Smooth muscle cell (in vitro differentiated cells): ENCODE measurements at regions not wholly inside any gene's neighbourhood (a gene's known extent, or its start where the extent isn't known, plus 50 kb on each side); places are given as distances from the start of the nearest gene placed in this dataset.

Experiments
- DNase-seq: peaks from one replicate; lab custom pipeline; 2025; ENCODE audit not compliant: unreplicated experiment; lab: John Stamatoyannopoulos, UW
- H2AFZ ChIP-seq: fragments of 200-600 bp; sonication (generic); 2 replicates; pipeline ENCODE4 v1.6.0; 2016; ENCODE audit warnings: antibody characterized with exemption, low read depth, mild to moderate bottlenecking
- H3F3A ChIP-seq: fragments of 200-600 bp; sonication (generic); 2 replicates; pipeline ENCODE4 v1.6.0; 2017; ENCODE audit warnings: antibody characterized with exemption, low read depth
- H3K27ac ChIP-seq: fragments of 200-600 bp; sonication (generic); 2 replicates; pipeline ENCODE4 v1.5.1; 2016; ENCODE audit warnings: low read depth, mild to moderate bottlenecking
- H3K27me3 ChIP-seq: fragments of 200-600 bp; sonication (generic); 2 replicates; pipeline ENCODE4 v1.6.1; 2016; ENCODE audit warnings: low read depth, mild to moderate bottlenecking
- H3K36me3 ChIP-seq: fragments of 200-600 bp; sonication (generic); 2 replicates; pipeline ENCODE4 v1.5.1; 2016; ENCODE audit warnings: low read depth
- H3K4me1 ChIP-seq: fragments of 200-600 bp; sonication (generic); 2 replicates; pipeline ENCODE4 v1.5.1; 2016; ENCODE audit warnings: low read depth
- H3K4me2 ChIP-seq: fragments of 200-600 bp; sonication (generic); 2 replicates; pipeline ENCODE4 v1.6.0; 2016; ENCODE audit warnings: mild to moderate bottlenecking
- H3K4me3 ChIP-seq: fragments of 200-600 bp; sonication (generic); 2 replicates; pipeline ENCODE4 v1.5.1; 2016; ENCODE audit warnings: mild to moderate bottlenecking
- H3K79me2 ChIP-seq: fragments of 200-600 bp; sonication (generic); 2 replicates; pipeline ENCODE4 v1.6.0; 2016; ENCODE audit warnings: low read depth, mild to moderate bottlenecking
- H3K9ac ChIP-seq: fragments of 200-600 bp; sonication (generic); 2 replicates; pipeline ENCODE4 v1.6.0; 2016; ENCODE audit warnings: low read depth
- H3K9me3 ChIP-seq: fragments of 200-600 bp; sonication (generic); replicated peaks from 2 replicates; pipeline ENCODE4 v1.5.1; 2016; ENCODE audit warnings: low read depth
- H4K20me1 ChIP-seq: fragments of 200-600 bp; sonication (generic); 2 replicates; pipeline ENCODE4 v1.6.0; 2016; ENCODE audit warnings: low read depth
- WGBS: methylation state at CpG from one replicate; pipeline ENCODE4 v1.1.7; 2016; ENCODE audit warnings: low lambda C conversion rate; 5-methylcytosine and 5-hydroxymethylcytosine counted together
- TF ChIP-seq, protein P1 (sequence below): fragments of 200-600 bp; sonication (generic); IDR thresholded peaks from 2 replicates; pipeline ENCODE4 v1.5.1; 2017; ENCODE audit warnings: borderline replicate concordance, mild to moderate bottlenecking, antibody characterized with exemption; ENCODE audit not compliant: insufficient read depth, poor library complexity, severe bottlenecking

- Histone ChIP-seq H3F3A (no peaks in the 10 kb centered on the region), H3K79me2 (no peaks in the 10 kb centered on the region), H3K4me2 (no peak overlapping the region), H3K4me3 (no peak overlapping the region), H3K9ac (no peak overlapping the region), H3K27me3 (no peaks in the 10 kb centered on the region), H3K27ac (no peak overlapping the region), H3K9me3 (no peaks in the 10 kb centered on the region), H3K4me1 (no peaks in the 10 kb centered on the region), H4K20me1 (no peaks in the 10 kb centered on the region), H3K36me3 (no peaks in the 10 kb centered on the region), H2AFZ (no peak overlapping the region)
- 94% methylated on average over 5 of the region's 5 CpGs for WGBS
- TF ChIP-seq, protein P1, sequence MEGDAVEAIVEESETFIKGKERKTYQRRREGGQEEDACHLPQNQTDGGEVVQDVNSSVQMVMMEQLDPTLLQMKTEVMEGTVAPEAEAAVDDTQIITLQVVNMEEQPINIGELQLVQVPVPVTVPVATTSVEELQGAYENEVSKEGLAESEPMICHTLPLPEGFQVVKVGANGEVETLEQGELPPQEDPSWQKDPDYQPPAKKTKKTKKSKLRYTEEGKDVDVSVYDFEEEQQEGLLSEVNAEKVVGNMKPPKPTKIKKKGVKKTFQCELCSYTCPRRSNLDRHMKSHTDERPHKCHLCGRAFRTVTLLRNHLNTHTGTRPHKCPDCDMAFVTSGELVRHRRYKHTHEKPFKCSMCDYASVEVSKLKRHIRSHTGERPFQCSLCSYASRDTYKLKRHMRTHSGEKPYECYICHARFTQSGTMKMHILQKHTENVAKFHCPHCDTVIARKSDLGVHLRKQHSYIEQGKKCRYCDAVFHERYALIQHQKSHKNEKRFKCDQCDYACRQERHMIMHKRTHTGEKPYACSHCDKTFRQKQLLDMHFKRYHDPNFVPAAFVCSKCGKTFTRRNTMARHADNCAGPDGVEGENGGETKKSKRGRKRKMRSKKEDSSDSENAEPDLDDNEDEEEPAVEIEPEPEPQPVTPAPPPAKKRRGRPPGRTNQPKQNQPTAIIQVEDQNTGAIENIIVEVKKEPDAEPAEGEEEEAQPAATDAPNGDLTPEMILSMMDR: no peak
- no peak for DNase-seq
Observed at GRCh38 chr18:75563150-75563549, 135.6 kb upstream of the SMIM21 start.

DNA sequence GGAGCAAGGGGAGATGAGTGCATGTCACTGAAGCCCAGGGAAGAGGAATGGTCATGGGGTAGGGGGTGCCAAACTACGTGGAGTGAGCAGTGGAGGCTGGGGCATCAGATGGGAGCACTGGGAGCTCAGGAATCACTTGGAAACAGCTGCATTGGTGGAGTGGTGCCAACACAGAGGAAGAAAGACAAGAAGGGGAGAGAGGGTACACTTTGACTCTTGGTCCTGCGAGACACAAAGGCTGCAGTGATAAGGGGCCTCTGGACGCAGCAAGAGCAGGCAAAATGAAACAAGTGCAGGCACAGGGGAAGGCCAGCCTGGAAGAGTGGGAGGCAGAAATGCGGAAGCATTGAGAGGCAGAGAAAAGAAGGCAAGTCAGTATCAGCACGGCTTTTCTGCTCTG lies 134.7 kb upstream of the SMIM21 start:
- no peaks in the 10 kb centered on the region for H3F3A ChIP-seq
- no peak overlapping the region for H3K4me2 ChIP-seq
- WGBS: 78% methylated on average over 5 of the region's 5 CpGs
- no peak overlapping the region for H3K27ac ChIP-seq
- H2AFZ ChIP-seq: no peak overlapping the region
- no peaks in the 10 kb centered on the region for H3K79me2 ChIP-seq
- H3K4me1 ChIP-seq: no peaks in the 10 kb centered on the region
- H3K4me3 ChIP-seq: no peak overlapping the region
- H3K9ac ChIP-seq: no peak overlapping the region
- H3K9me3 ChIP-seq: no peaks in the 10 kb centered on the region
- H3K27me3 ChIP-seq: no peaks in the 10 kb centered on the region
- TF ChIP-seq, protein P1: no peak
- DNase-seq: no peak
- no peaks in the 10 kb centered on the region for H3K36me3 ChIP-seq
- no peaks in the 10 kb centered on the region for H4K20me1 ChIP-seq

- no peak overlapping the region for H3K9ac ChIP-seq
- H3K4me1 ChIP-seq: no peaks in the 10 kb centered on the region
- no peaks in the 10 kb centered on the region for H3F3A ChIP-seq
- TF ChIP-seq, protein P1: no peak
- H3K36me3 ChIP-seq: no peaks in the 10 kb centered on the region
- H3K79me2 ChIP-seq: no peaks in the 10 kb centered on the region
- no peak overlapping the region for H3K4me2 ChIP-seq
- no peak for DNase-seq
- no peak overlapping the region for H3K4me3 ChIP-seq
- H4K20me1 ChIP-seq: no peaks in the 10 kb centered on the region
- no peaks in the 10 kb centered on the region for H3K27me3 ChIP-seq
- WGBS: 88% methylated on average over 1 of the region's 1 CpG
- H3K9me3 ChIP-seq: no peaks in the 10 kb centered on the region
- H2AFZ ChIP-seq: no peak overlapping the region
- no peak overlapping the region for H3K27ac ChIP-seq
Observed at GRCh38 chr18:75558790-75559189, 131.3 kb upstream of the SMIM21 start.

DNA sequence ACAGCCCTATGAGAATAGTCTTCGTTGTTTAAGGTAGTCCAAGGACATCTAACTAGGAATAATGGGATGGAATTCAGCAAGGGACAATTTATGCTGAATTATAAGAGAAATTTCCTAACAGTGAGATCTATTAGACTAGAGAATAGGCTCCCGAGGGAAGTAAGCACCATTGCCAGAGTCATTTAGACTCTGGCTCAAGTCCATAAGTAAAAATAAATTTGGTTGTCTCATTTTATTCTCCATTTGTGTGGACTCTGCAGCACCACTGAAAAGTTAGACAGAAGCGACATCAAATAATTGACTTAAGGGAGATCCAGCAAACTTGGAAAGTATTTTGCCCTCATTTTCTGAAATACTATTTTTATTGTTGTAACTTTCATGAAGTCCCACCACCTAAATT lies 129.3 kb upstream of the SMIM21 start:
- no peaks in the 10 kb centered on the region for H3K4me1 ChIP-seq
- no peaks in the 10 kb centered on the region for H4K20me1 ChIP-seq
- no peak for DNase-seq
- no peaks in the 10 kb centered on the region for H3K9me3 ChIP-seq
- TF ChIP-seq, protein P1: no peak
- WGBS: 90% methylated on average over 3 of the region's 3 CpGs
- no peaks in the 10 kb centered on the region for H3K79me2 ChIP-seq
- no peak overlapping the region for H2AFZ ChIP-seq
- no peak overlapping the region for H3K27ac ChIP-seq
- H3K27me3 ChIP-seq: no peaks in the 10 kb centered on the region
- H3K4me2 ChIP-seq: no peak overlapping the region
- H3F3A ChIP-seq: no peaks in the 10 kb centered on the region
- H3K4me3 ChIP-seq: no peak overlapping the region
- H3K36me3 ChIP-seq: no peaks in the 10 kb centered on the region
- no peak overlapping the region for H3K9ac ChIP-seq
